HG03066 (cell line): ENCODE measurements at regions not wholly inside any gene's neighbourhood (a gene's known extent, or its start where the extent isn't known, plus 50 kb on each side); places are given as distances from the start of the nearest gene placed in this dataset.

Source experiments
- ATAC-seq: cut with Tn5 transposase; IDR thresholded peaks from one replicate; pipeline ENCODE4 v1.9.1; 2021; ENCODE audit warnings: low read depth; ENCODE audit not compliant: unreplicated experiment

DNA sequence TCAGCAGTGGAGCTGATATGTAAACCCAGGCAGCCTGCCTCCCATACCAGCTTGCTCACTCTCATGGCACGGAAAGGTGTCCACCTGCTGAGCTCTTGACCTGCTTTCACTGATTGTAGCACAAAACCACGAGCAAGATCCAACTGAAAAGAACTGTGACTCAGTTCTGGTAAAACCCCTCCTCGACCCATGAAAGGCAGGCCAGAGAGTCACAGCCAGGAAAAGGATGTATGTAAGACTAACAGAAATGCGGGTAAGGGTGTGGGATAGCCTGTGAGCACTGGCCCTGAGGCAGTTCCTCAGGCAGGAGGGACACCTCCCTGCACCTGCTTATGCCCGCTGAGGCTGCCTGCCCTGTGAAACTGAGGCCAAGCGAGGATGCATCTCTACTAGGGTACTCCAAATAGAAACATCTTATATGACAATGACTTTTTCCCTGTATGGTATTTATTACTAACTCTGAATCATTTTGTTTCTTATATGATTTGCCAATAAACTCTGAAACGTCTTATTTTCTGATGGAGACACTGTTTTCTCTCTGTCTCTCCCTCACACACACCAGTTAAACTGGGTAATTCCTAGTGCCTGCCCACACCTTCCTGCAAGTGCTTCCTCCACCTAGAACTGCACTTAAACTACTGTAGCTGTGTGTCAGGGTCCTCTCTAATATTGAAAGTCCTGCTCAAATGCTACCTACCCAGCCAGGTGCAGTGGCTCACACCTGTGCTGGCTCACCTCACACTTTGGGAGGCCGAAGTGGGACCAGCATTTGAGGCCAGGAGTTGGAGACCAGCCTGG is 73.3 kb upstream of the GHITM start:
- no peak for ATAC-seq

DNA sequence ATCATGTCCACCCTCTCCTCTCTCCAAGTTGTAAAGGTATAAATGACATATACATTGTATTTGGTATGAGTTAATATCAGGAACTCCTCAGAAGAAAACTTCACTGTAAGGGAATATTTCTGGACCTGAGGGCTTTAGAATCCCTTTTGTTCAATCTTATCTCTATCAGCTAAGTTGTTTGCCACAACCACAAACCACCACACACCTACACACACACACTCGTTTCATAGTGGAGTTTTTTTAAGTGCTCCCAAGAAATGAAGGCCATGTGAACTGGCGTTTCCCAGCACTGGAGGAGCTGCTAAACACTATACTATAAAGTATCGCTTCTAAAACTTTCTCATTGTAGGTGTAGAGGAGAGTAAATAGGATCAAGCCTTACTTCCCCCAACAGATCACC is 64.8 kb upstream of the GHITM start:
- ATAC-seq: no peak

DNA sequence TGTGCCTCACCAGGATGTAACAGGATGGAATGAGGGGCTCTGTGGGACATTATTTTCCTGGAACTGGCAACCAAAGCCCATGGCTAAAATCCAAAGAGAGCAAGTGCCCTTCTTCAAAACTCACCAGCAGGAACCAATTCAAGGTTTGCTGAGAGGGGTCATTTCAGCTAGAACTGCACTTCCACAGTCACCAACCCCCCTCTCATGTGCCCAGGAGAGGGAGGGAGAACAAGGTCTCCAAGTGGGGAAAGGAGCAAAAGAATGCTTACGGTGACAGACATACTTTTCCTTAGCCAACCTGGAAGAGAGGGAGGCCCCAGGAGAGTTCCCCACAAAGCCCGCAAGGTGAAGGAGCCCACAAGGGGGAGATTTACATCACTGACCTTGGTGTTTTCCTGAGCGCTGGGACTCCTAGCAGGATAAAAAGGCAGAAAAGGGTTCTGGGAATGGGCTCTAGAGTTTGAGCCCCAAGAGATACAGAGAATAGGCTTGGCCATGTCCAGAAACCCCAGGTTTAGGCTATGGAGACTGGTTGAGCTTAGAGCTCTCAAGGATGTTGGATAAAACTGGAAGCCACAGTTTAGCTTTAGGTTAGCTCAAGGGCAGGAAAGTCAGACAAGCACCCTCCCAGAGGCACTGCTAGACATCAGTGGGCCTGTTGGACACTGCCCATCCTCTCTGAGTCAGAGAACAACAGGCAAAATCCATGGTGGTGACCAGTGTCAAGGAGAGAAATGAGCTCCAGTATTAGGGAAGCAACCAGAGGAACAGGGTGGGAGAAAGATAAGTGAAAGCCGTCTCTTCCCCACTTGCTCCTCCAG is 63.9 kb upstream of the GHITM start:
- no peak for ATAC-seq

DNA sequence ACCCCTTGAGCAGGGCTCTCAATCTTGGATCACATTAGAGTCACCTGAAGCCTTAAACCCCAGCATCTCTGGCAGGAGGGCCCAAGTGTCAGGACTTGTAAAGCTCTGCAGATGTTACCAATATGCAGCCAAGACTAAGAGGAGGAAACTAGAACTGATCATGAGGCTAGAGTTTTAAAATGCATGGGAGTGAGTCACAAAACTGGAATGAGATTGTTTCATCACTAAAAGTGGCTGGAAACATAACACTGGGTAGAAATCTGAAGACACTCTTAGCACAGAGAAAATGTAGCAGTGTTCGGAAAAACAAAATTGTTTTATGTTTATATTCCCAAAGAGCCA is 63.3 kb upstream of the GHITM start:
- ATAC-seq: no peak

DNA sequence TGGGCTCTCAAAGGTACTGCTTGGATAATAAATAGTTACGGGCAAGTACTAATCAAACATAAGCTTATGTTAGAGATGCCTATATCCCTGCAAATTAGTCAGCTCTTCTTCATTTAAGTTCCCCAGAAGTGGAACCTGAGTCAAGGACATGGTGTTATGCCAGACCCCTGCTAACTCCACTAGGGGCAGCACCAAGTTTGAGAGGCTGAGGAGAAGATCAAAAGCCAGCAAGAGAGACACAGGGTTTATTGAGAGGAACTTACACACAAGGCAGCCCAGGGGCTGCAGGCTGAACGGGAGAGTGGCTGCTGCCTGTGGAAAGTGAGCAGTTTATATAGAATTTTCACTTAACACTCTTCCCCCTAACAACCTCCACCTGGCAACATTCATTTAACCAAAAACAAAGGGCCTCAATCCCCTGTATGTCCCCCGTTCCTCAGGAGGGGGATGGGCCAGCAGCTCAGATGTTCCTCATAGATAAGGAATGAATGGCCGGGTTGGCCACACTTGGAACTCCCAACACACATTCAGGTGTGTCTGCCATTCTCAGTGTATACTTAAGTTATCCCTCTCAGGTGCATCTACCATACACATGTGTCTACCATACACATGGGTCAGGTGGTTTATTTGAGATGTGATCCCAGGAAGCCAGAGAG is 62.6 kb upstream of the GHITM start:
- no peak for ATAC-seq

DNA sequence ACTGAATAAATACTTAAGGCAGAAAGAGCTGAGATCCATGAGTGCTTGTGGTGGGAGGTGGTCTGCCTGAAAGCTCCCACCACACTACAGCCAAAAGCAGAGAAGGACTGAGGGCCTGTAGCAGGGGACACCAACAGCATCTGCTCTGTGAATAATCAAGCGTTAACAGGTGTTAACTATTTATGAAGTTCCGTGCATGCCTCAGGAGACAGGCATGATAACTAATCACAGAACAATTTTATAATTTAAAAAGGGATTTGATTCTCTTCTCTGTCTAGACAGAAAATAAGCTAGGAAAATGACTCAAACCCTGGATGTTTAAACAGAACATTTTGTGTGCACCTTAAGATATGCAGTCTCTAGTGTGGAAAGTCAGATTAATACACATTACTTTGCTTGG is 61.5 kb upstream of the GHITM start:
- no peak for ATAC-seq

DNA sequence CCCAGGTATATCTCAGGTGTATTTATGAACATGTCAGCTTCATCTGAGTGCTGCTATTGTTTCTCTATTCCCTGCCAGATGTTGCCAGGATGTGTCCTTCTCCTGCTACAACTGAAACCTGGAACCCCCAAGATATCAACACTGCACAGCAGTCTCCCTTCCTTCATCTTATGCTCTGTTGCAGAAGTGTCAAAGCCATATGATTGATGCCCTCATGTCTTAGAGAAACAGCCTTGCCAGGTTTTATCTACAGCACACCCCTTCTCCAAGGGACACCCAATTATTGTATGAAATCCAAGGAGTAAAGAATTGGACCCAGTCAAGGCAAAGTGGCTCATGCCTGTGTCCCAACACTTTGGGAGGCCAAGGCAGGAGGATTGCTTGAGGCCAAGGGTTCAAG is 60.5 kb upstream of the GHITM start:
- ATAC-seq: no peak

DNA sequence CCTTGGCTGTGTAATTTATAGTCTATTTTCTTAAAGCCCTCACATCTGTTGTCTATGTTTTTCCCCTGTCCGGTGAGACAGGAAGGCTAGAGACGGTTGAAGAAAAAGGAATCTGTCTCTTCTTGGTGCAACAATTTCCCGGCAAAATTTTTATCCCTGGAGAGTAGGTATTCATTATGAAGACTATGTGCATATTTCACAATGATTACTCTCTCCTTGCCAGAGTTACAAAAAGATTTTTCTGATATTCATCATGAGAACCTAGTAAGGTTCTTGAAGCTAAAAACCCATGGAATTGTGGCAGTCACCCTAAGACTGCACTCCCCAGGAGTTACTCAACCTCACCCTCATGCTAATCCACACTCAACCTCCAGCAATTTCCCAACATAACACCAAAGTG is 55.0 kb upstream of the GHITM start:
- ATAC-seq: no peak

DNA sequence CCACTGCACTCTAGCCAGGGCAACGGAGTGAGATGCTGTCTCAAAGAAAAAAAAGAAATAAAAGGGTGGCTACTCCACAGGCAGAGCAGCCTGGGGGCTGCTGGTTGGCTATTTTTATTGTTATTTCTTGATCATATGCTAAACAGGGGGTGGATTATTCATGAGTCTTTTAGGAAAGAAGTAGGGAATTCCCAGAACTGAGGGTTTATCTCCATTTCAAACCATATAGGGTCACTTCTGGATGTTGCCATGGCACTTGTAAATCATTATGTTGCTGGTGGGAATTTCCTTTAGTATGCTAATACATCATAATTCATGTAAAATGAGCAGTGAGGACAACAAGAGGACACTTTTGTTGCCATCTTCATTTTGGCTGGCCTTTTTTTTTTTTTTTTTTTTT is 52.1 kb upstream of the GHITM start:
- ATAC-seq: no peak

DNA sequence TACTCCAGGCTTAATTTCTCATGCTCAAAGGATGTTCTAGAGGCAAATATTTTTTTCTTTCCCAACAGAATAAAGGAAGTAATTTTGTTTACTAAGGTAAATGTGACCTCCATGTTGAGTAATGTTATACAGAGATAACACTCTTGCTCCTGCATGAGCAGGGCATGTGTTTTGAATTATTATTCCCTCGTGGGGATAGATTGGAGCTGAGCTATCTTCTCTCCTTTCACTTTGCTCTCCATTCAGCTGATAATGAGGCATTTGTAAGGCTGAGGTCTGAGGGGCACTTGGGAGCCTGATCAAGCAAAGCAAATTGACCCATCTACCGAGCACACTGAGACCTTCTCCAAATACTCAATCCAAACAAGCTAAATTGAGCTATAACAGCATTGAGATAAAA is 50.7 kb upstream of the GHITM start:
- no peak for ATAC-seq

DNA sequence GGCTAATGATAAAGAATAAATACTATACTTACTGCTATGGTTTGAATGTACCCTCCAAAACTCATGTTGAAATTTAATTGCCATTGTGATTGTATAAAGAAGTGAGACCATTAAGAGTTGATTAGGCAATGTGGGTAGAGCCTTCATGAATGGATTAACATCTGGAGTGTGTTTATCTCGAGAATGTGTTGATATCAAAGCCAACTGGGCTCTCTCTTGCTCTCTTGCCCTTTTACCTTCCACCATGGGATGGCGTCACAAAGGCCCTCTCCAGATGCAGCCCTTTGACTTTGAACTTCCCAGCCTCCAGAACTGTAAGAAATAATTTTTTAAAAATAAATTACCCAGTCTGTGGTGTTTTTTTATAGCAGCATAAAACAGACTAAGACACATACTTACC is 50.1 kb upstream of the GHITM start:
- no peak for ATAC-seq
